ENCODE measurements at regions not wholly inside any gene's neighbourhood (a gene's known extent, or its start where the extent isn't known, plus 50 kb on each side); places are given as distances from the start of the nearest gene placed in this dataset.

DNA sequence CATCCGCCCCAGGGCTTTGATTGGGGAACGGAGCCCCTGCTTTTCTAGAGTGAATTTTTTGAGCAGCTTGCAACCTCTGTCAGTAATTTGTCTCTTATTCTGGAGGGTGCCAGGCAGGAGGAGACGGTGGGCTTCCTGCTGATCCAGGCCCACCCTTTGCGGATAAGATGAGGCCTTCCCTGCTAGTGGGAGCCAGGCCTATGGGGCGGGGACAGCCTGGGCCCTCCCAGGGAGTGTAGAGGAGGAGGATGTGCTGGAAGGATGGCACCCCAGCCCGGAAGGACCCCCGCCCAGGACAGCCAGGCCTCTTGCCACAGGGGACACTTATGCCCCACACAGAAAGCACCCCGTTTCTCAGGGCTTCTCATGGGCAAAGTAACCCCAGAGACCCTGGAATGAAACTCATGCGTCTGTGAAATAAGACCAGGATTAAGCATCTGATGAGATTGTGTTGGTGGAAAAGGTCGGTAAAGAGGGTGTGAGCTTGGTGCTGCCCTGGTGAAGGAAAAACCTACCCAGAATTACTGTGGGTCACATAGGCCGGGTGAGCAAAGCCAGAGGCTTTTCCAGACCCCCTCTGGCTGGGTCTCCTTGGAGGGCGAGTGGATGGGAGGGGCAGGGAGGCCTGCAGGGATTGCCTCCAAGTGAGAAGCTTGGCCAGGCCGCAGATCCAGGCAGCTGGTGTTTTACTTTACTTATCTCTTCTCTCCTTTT lies 118.7 kb downstream of the SIK1 start:
- no peaks in the 10 kb centered on the region for H3K36me3 ChIP-seq (replicated peaks; ENCODE audit: control insufficient read depth, insufficient read depth, low read length)
- no peaks in the 10 kb centered on the region for H3K27me3 ChIP-seq (ENCODE audit: control insufficient read depth, insufficient read depth, low read length)
- no peak overlapping the region for H3K4me3 ChIP-seq (ENCODE audit: insufficient read depth, low read depth, low read length)
- DNase-seq, result no peak

DNA sequence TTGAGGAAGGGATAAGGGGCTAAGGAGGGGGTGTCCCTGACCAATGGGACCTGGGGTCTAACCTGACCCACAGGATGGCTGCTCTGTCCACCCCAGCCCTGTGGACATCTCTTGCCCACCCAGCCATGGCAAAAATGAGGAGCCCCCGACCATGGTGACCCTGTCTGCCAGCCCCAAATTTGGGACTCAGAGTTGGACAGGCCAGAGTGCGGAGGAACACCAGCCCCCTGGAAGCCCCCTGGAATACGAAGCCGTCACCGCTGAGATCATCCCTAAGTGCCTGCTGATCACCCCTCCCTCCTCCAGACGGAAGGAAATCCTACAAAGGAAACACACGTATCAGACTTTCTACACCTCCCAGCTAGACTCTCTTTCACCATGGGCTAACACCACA lies 119.3 kb downstream of the SIK1 start:
- H3K4me3 ChIP-seq (ENCODE audit: insufficient read depth, low read depth, low read length), result no peak overlapping the region
- no peak for DNase-seq
- H3K36me3 ChIP-seq (replicated peaks; ENCODE audit: control insufficient read depth, insufficient read depth, low read length), result no peaks in the 10 kb centered on the region
- no peaks in the 10 kb centered on the region for H3K27me3 ChIP-seq (ENCODE audit: control insufficient read depth, insufficient read depth, low read length)

DNA sequence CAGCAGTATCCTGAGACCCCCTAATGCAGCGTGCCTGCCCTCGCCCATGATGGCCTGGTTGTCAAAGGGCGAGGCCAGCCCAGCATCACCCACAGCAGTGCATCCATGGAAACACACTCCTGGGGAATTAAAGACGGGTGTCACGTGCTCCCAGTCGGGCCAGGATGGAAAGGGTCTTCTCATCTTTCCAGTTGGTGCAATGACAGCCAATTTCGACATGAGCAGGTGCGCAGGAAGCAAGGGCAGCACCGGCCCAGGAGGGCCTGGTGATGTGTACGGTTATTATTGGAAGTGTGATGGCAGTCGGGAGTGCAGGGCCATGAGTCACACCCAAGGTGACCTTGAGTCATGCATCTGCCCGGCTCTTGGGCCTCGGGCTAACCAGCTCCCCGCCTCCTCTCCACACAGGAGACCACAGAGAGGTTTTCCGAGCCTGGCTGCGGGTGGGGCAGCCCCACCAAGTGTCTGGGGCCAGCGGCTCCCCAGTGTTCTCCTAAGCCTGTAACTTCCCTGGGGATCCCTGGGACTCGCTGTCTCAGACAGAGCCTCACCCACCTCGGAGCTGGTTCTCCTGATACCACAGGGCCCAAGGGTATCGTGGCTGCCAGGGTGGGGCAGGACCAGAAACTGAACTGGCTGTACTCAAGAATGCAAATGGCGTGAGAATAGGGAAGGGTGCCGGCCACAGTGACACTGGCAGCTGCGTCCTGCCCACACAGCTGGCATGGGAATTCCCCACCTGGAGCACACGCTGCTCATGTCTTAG lies 119.8 kb downstream of the SIK1 start:
- H3K4me3 ChIP-seq (ENCODE audit: insufficient read depth, low read depth, low read length), result no peak overlapping the region
- no peaks in the 10 kb centered on the region for H3K27me3 ChIP-seq (ENCODE audit: control insufficient read depth, insufficient read depth, low read length)
- no peak for DNase-seq
- no peaks in the 10 kb centered on the region for H3K36me3 ChIP-seq (replicated peaks; ENCODE audit: control insufficient read depth, insufficient read depth, low read length)

DNA sequence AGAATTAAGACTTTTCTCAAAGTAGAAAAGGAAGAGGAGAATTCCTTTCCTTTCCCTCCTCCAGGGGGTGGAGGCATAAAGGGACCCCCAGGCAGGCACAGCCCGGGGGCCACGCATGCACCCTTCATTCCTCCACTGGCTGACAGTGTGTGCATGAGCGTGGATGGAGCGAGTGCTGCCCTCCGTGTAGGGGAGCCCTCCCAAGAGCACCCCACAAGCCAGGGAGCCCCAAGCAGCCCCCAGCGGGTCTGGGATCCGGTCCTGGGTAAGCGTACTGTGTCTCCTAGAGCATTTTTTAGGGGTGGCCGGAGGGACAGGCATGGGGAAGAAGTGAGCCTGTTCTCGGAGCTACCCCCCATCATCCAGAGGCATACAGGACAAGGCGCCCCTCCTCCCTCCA lies 120.5 kb downstream of the SIK1 start:
- H3K27me3 ChIP-seq (ENCODE audit: control insufficient read depth, insufficient read depth, low read length), result no peaks in the 10 kb centered on the region
- H3K36me3 ChIP-seq (replicated peaks; ENCODE audit: control insufficient read depth, insufficient read depth, low read length), result no peaks in the 10 kb centered on the region
- DNase-seq, result no peak
- no peak overlapping the region for H3K4me3 ChIP-seq (ENCODE audit: insufficient read depth, low read depth, low read length)

DNA sequence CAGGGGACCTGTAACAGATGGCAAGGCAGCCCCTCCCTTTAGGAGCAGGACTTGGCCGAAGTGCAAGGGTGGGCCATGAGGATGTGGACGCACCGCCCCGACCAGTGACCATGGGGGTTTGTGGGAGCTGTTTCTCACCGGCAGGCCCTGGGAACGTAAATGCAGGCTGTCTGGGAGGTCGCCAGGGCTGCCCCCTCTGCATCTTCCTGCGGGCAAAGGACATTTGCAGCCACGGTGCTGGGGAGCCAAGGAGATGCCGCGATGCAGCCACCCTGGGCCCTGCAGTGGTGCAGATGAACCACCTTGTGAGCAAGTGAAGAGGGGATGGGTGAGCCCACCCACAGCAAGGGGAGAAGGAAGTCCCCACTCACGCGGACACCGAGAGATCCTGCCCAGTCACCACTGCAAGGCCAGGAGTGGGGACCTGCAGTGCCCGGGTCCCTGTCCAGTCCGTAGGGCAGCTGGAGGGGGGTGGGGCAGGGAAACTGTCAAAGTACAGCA lies 121.1 kb downstream of the SIK1 start:
- no peak for DNase-seq
- Histone ChIP-seq H3K36me3 (replicated peaks; ENCODE audit: control insufficient read depth, insufficient read depth, low read length) (no peaks in the 10 kb centered on the region), H3K27me3 (ENCODE audit: control insufficient read depth, insufficient read depth, low read length) (no peaks in the 10 kb centered on the region), H3K4me3 (ENCODE audit: insufficient read depth, low read depth, low read length) (no peak overlapping the region)

DNA sequence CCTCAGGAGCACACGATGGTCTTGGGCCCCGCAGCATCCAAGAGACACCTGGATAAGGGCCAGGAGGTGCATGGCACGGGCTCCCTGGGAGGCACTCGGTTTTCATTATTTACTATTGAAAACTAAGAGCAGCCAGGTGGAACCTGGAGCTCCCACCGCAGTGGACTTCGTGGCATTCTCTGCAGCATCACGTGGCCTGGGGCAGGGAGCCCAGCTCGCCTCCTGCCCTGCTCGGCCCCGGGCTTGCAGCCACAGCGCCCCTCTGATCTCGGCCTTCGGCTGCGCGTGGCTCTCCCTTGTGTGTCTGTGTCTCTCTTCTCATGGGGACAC lies 121.6 kb downstream of the SIK1 start:
- H3K4me3 ChIP-seq (ENCODE audit: insufficient read depth, low read depth, low read length), result no peak overlapping the region
- no peaks in the 10 kb centered on the region for H3K36me3 ChIP-seq (replicated peaks; ENCODE audit: control insufficient read depth, insufficient read depth, low read length)
- H3K27me3 ChIP-seq (ENCODE audit: control insufficient read depth, insufficient read depth, low read length), result no peaks in the 10 kb centered on the region
- no peak for DNase-seq

DNA sequence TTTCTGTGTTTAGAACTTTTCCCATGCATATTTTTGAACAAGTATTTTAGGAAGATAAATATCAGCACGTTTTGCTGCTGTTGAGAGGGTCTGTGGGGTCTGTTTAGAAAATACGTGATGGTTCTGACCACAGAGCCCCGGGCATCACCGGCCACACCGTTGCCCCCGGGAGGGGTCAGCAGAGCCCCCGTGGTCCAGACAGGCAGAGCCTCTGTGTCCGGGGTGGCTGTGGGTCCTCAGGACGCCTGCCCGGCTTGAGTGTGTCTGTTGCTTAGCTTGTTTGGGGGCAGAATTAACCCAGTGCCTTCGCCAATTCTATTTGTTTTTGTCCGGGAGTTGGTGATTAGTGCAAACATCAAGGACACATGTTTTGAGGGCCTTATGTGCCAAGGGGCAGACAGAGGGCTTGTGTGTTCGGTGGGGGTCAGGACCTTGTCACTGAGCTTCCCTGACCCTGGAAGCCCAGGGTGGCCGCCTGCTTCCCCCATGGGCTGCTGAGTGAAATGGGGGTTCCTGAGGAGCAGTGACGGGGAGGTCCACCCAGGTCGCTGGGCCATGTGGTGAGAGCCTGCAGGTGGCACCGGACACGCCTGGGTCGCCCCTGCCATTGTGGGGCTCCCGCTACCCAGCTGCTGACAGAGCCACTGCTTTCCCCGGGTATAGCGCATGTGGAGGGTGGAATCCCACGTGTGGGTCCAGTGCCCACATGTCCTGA lies 122.2 kb downstream of the SIK1 start:
- Histone ChIP-seq H3K27me3 (ENCODE audit: control insufficient read depth, insufficient read depth, low read length) (no peaks in the 10 kb centered on the region), H3K36me3 (replicated peaks; ENCODE audit: control insufficient read depth, insufficient read depth, low read length) (no peaks in the 10 kb centered on the region), H3K4me3 (ENCODE audit: insufficient read depth, low read depth, low read length) (no peak overlapping the region)
- DNase-seq, result no peak

DNA sequence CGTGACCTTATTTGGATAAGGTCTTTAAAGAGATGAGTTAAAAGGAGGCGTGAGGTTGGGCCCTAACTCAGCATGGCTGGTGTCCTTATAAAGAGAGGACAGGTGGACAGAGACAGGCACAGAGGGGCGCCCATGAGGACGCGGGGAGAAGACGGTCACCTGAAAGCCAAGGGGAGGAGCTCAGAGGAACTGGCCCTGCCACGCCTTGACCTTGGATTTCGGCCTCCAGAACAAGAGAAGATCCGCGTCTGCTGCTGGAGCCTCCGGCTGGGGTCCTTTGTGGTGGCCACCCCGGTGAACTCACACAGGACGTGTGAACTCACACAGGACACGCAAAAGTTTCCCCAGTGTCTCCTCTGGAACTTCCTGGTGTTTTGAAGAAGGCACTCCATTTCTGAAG lies 122.7 kb downstream of the SIK1 start:
- Histone ChIP-seq H3K36me3 (replicated peaks; ENCODE audit: control insufficient read depth, insufficient read depth, low read length) (no peaks in the 10 kb centered on the region), H3K4me3 (ENCODE audit: insufficient read depth, low read depth, low read length) (no peak overlapping the region), H3K27me3 (ENCODE audit: control insufficient read depth, insufficient read depth, low read length) (no peaks in the 10 kb centered on the region)
- no peak for DNase-seq

DNA sequence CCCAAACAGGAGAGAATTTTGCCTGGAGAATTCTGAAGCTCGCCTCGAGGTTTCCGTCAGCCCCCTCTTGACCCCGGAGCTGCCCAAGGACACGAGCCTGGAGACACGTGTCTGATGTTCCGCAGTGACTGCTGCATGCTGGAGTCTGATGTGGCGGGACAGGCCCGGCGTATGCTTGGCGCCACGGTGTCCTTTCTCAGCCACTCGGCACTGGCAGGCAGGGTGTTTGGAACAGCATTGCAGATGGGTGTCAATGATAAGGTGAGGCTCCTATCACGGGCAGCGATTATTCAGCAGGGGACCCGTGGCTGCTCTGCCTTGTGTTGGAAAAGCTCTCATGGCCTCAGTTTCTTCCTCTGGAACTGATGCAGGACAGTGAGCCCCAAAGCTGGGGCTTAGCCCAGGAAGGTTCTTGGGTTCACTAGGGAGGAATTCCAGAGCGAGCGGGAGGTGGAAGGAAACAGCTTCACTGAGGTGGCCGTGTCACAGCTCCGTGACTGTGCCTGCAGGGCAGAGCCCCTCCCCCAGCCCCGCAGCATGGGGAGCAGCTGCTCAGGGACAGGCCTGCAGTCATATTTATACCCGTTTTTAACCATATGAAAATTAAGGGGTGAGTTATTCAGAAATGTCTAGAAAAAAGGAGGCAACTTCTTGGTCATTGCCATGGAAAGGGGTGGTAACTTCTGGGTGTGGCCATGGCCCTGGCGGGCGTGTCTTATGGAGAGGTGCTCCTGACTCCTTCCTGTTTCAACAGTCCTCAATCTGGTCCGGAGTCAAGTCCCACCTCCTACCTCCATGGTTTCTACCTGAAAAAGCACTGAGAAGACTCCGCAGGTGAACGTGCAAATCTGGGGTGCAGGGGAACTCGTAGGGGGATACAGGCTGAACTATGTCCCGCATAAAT lies 123.4 kb downstream of the SIK1 start:
- Histone ChIP-seq H3K4me3 (ENCODE audit: insufficient read depth, low read depth, low read length) (no peak overlapping the region), H3K36me3 (replicated peaks; ENCODE audit: control insufficient read depth, insufficient read depth, low read length) (no peaks in the 10 kb centered on the region), H3K27me3 (ENCODE audit: control insufficient read depth, insufficient read depth, low read length) (no peaks in the 10 kb centered on the region)
- DNase-seq, result no peak

DNA sequence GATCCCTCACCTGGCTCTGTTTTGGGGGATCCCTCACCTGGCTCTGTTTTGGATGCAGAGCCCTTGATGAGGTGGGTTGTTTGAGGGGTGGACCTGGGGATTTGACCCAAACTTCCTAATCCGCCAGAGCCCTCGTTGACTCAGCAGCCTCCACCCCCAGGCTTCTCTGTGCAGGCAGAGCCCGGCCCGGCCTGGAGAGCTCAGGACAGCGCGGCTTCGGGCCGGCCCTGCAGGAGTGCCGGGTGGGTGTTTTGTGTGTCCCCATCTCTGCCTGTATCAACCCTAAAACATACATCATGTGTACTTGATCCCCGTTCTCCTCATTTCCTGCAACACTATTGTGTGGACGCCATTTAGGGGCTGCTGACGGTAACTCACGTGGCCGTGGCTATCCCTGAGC lies 124.2 kb downstream of the SIK1 start:
- Histone ChIP-seq H3K27me3 (ENCODE audit: control insufficient read depth, insufficient read depth, low read length) (no peaks in the 10 kb centered on the region), H3K36me3 (replicated peaks; ENCODE audit: control insufficient read depth, insufficient read depth, low read length) (no peaks in the 10 kb centered on the region), H3K4me3 (ENCODE audit: insufficient read depth, low read depth, low read length) (no peak overlapping the region)
- DNase-seq, result no peak

DNA sequence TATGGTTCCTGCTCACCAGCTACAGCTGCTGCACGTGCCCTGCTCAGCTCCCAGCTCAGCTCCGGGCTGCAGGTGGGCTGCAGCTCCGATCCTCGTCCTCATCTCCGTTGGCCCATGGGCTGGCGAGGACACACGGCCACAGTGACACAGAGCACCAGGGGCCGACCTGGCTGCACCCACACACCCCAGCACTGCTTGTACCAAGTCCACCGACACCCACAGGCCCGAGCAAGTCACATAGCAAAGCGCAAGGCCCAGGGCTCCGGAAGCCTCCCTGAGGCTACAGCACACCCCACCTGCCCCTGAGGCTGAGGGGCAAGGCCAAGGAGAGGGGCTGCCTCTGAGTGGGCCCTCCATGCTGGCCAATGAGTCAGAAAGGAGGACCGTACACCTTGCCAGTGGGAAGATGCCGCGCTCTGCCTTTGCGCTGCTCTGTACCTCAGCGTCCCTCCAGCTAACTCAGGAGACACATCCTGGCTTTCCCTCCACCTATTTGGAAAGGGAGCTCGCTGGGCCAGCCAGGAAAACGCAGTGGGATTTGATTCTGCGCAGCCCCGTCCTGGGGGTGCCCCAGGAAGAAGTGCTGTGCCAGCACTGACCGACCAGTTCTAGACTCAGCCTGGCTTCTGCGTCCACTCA lies 124.8 kb downstream of the SIK1 start:
- DNase-seq, result no peak
- no peaks in the 10 kb centered on the region for H3K27me3 ChIP-seq (ENCODE audit: control insufficient read depth, insufficient read depth, low read length)
- no peaks in the 10 kb centered on the region for H3K36me3 ChIP-seq (replicated peaks; ENCODE audit: control insufficient read depth, insufficient read depth, low read length)
- no peak overlapping the region for H3K4me3 ChIP-seq (ENCODE audit: insufficient read depth, low read depth, low read length)

DNA sequence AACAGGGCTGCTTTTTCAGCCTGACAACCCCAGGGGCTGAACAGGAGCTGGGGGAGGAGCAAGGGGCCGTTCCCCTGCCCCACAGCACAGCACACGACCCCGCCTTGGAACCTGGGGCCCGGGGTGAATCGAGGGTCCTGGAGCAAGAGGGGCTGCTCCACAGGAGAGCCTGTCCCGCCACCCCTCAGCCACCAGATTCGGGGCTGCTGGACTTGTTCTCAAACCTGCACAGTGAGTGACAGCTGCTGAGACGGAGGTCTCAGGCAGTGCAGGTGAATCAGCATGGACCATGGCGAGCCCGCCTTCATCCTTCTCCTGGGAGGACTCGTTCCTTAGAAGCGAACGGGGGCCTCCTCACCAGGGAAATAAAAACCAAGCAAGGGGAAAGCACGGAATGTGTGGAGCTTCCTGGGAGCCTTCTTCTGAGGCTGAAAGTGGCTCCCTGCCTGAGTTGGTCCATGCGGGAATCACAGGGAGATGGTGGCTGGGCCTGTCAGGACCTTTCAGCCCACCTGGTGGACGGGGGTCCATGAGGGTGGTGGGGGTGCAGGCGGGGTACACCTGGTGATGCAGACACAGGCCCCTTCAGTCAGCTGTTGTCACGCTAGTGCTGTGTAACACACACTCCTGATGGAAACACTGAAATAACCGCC lies 125.4 kb downstream of the SIK1 start:
- DNase-seq, result no peak
- no peak overlapping the region for H3K4me3 ChIP-seq (ENCODE audit: insufficient read depth, low read depth, low read length)
- no peaks in the 10 kb centered on the region for H3K27me3 ChIP-seq (ENCODE audit: control insufficient read depth, insufficient read depth, low read length)
- no peaks in the 10 kb centered on the region for H3K36me3 ChIP-seq (replicated peaks; ENCODE audit: control insufficient read depth, insufficient read depth, low read length)

DNA sequence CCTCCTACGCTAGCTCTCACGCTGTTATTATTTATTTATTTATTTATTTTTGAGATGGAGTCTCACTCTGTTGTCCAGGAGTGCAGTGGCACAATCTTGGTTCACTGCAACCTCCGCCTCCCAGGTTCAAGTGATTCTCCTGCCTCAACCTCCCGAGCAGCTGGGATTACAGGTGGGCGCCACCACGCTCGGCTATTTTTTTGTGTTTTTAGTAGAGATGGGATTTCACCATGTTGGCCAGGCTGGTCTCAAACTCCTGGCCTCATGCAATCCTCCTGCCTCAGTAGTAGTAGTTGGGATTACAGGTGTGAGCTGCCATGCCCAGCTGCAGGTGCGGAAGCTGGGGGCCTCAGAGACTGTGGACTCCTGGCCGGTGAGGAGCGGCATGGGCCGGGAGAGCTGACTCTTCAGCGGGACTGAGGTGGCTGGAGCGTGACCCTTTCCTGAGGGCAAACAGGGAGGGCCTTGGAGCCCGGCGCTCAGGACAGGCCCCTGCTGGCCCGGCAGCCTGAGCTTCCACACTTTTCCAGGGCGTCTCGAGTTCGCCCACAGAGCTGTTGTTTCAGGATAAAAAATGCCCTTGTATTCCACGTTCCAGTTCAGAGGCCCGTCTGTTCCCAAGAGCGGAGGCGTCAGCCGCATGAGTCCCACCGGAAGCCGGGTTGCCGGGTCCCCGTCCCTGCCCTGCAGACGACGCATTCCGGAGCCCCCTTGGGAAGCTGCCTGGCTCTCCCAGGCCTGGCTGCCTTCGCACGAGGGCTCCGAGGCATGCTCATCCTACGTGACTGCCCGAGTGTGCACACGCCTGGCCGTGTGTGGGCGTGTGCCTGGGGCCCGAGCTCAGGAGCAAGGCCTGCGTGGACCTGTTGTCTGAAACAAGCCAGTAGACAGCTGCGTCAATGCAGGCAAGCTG lies 126.2 kb downstream of the SIK1 start:
- Histone ChIP-seq H3K27me3 (ENCODE audit: control insufficient read depth, insufficient read depth, low read length) (no peaks in the 10 kb centered on the region), H3K4me3 (ENCODE audit: insufficient read depth, low read depth, low read length) (no peak overlapping the region), H3K36me3 (replicated peaks; ENCODE audit: control insufficient read depth, insufficient read depth, low read length) (no peaks in the 10 kb centered on the region)
- peak; percentile 75 for DNase-seq
